ENCODE measurements at regions not wholly inside any gene's neighbourhood (a gene's known extent, or its start where the extent isn't known, plus 50 kb on each side); places are given as distances from the start of the nearest gene placed in this dataset.
"Not testable (repeated sequence)": the region's sequence is repeated elsewhere in the genome, so short reads cannot be mapped to it uniquely, and the experiment has no call there.

DNA sequence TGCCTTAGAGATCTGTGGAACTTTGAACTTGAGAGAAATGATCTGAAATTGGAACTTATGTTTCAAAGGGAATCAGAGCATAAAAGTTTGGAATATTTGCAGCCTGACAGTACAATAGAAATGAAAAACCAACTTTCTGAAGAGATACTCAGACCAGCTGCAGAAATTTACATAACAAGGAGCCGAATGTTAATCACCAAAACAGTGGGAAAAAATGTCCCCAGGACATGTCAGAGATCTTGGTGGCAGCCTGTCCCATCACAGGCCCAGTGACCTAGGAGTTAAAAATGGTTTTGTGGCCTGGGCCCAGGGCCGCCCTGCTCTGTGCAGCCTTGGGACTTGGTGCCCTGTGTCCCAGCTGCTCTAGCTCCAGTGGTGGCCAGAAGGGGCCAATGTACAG lies 88.2 kb upstream of the ADORA2B start:
- not testable (repeated sequence) for FAIRE-seq; DNase-seq (ENCODE audit: insufficient read length, low spot score)

DNA sequence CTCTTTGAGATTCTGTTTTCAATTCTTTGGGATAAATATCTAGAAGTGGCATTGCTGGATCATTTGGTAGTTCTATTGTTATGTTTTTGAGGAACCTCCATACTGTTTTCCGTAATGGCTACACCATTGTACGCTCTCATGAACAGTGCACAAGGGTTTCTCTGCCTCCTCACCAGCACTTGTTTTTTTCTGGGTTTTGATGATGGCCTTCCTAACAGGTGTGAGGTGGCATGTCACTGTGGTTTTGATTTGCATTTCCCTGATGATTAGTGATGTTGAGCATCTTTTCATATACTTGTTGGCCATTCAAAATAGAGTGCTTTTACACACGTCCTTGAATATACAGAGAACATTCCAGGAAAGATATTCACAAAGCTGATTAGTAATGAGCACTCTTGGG lies 86.8 kb upstream of the ADORA2B start:
- FAIRE-seq; DNase-seq (ENCODE audit: insufficient read length, low spot score): not testable (repeated sequence)

GRCh38 chr17:15860774-15861173 lies 84.2 kb upstream of the ADORA2B start:
- DNase-seq (ENCODE audit: insufficient read length, low spot score); FAIRE-seq: not testable (repeated sequence)

GRCh38 chr17:15864061-15864460 lies 80.9 kb upstream of the ADORA2B start:
- not testable (repeated sequence) for DNase-seq (ENCODE audit: insufficient read length, low spot score); FAIRE-seq

DNA sequence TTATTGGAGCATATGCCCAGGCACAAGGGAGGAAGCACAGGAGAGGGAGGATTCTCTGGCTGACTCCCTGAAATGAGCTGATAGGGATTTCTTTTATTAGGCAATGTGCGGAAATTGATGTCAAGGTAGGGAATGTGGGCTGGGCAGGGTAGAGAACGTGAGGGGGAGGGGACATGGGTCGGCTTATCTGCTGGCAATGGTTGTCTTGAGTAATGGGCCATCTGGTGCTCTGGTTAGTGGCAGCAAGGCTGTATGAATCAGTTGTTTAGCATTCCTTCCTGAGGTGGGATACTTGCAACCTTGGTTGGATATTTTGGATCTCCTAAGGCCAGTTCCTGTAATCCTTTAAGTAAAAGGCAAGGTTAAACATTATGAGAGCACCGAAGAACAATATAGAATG lies 80.5 kb upstream of the ADORA2B start:
- not testable (repeated sequence) for FAIRE-seq

GRCh38 chr17:15866015-15866414 lies 78.9 kb upstream of the ADORA2B start:
- DNase-seq (ENCODE audit: insufficient read length, low spot score); FAIRE-seq: not testable (repeated sequence)

More for the DNA sequence above, 80.5 kb upstream of the ADORA2B start:
- DNase-seq (ENCODE audit: insufficient read length, low spot score): not testable (repeated sequence)

- FAIRE-seq; DNase-seq (ENCODE audit: insufficient read length, low spot score): not testable (repeated sequence)
Measured at GRCh38 chr17:15867331-15867730, 77.6 kb upstream of the ADORA2B start.

GRCh38 chr17:15869868-15870267 lies 75.1 kb upstream of the ADORA2B start:
- FAIRE-seq; DNase-seq (ENCODE audit: insufficient read length, low spot score): not testable (repeated sequence)

DNA sequence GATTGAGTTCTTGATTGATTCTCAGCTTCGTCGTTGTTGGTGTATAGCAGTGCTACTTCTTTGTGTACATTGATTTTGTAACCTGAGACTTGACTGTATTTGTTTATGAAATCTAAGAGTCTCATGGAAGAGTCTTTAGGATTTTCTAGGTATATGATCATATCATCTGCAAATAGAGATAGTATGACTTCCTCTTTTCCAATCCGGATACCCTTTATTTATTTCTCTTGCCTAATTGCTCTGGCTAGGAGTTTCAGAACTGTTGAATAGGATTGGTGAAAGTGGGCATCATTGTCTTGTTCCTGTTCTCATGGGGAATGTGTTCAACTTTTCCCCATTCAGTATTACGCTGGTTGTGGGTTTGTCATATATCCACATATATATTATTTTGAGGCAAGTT lies 72.3 kb upstream of the ADORA2B start:
- not testable (repeated sequence) for FAIRE-seq; DNase-seq (ENCODE audit: insufficient read length, low spot score)

GRCh38 chr17:15877882-15878500 lies 66.9 kb upstream of the ADORA2B start:
- not testable (repeated sequence) for DNase-seq (ENCODE audit: insufficient read length, low spot score); FAIRE-seq

DNA sequence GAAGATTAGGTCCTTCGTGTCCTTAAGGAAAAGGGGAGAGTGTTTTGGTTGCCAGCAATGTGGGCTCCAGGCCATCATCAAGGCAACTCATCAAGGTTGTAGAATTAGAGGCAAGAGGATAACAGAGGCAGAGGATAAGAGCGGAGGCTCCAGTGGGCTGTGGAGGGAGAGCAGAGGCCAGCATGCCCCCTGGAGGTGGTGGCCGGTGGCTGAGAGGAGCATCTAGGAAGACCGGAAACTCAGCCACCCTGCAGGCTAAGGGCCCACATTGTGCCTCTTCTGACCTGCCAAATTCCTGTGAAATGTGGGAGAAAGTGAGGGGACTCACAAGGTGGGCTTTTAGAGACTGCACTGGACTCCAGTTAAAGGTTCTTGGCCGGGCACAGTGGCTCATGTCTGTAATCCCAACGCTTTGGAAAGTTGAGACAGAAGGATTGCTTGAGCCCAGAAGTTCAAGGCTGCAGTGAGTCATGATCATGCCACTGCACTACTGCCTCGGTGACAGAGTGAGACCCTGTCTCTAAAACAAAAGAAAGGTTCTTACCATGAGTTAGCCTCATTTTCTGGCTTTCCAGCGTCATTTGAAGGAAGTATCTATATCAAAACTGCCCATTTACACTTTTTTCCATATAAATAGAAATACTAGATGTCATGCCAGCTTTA lies 62.7 kb upstream of the ADORA2B start:
- FAIRE-seq: no peak

DNA sequence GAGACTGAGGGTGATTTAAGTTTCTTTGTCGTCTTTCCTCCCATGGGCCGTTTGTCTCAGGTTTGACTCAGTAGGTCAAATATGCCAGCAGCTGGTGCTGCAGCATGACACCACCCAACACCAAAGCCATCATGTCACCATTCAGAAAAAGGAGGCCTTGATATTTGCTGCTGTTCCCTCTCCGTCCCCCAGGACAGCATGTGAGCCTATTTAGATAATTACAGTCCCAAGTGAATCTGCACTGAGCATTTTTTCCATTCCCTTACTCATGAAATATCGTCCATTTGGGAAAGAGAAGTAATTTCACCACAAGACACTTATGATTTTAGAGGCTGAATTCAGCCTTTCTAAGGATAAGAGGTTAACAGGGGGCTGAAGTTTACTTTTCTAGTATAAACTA lies 62.2 kb upstream of the ADORA2B start:
- DNase-seq (ENCODE audit: insufficient read length, low spot score) (no peak), FAIRE-seq (no peak)
- no peak for TF ChIP-seq POLR2A (IDR thresholded peaks at IDR 0.05; ENCODE audit: low read depth, low read length)

More for the DNA sequence above, 62.7 kb upstream of the ADORA2B start:
- TF ChIP-seq POLR2A (IDR thresholded peaks at IDR 0.05; ENCODE audit: low read depth, low read length): no peak
- DNase-seq (ENCODE audit: insufficient read length, low spot score): no peak

DNA sequence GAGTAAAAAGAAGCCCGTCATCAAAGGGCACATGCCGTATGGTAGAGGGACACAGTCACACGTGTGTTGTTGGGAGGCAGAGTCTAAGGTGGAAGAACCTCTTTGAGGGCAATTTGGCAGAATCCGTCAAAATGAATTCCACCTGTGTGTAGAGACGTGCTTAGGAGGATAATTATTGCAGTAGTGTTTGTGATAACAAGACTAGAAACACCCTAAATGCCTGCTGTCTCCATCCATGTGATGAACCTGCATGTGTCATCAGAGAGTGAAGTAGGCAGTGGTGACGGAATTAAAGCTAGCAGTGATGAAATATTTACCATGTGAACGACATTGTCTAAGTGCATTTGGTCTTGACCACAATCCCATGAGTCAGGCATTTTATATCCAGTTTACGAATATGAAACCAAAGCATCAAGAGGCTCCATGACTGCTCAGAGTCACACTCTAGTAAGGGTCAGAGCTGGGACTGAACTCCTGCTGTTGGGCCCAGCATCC lies 61.3 kb upstream of the ADORA2B start:
- FAIRE-seq: peak; percentile 90
- DNase-seq (ENCODE audit: insufficient read length, low spot score): peak; percentile 50
- TF ChIP-seq POLR2A (IDR thresholded peaks at IDR 0.05; ENCODE audit: low read depth, low read length): no peak

DNA sequence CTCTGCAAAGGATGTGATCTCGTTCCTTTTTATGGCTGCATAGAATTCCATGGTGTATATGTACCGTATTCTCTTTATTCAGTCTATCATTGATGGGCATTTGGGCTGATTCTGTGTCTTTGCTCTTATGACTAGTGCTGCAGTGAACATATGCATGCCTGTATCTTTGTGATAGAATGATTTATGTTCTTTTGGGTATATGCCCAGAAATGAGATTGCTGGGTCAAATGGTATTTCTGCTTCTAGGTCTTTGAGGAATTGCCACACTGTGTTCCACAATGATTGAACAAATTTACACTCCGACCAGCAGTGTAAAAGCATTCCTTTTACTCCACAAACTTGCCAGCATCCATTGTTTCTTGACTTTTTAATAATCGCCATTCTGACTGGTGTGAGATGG lies 60.2 kb upstream of the ADORA2B start:
- no peak for TF ChIP-seq POLR2A (IDR thresholded peaks at IDR 0.05; ENCODE audit: low read depth, low read length)
- FAIRE-seq (no peak), DNase-seq (ENCODE audit: insufficient read length, low spot score) (no peak)

GRCh38 chr17:15885770-15886169 lies 59.2 kb upstream of the ADORA2B start:
- peak; percentile 45 for FAIRE-seq
- DNase-seq (ENCODE audit: insufficient read length, low spot score): no peak
- no peak for TF ChIP-seq POLR2A (IDR thresholded peaks at IDR 0.05; ENCODE audit: low read depth, low read length)

DNA sequence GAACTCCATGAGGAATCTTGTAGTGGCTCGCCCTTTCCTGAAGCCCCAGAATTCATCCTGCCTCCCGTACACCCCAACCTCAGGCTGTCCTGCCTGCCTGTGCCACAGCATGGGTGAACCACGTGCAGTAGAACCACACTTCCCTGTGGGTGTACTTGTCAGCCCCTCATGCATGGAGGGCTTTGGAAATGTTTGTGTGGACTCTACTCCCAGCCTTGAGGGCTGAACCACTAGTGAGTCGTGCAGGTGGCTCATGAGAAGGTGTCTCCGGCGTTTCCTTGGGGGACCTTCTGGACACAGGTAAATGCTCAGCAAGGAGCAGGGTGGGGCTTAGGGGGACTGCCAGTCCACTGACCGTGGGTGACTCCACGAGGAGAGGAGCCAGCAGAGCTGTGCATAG lies 58.7 kb upstream of the ADORA2B start:
- no peak for FAIRE-seq
- TF ChIP-seq POLR2A (IDR thresholded peaks at IDR 0.05; ENCODE audit: low read depth, low read length): no peak
- DNase-seq (ENCODE audit: insufficient read length, low spot score): no peak
